ENCODE measurements at regions not wholly inside any gene's neighbourhood (a gene's known extent, or its start where the extent isn't known, plus 50 kb on each side); places are given as distances from the start of the nearest gene placed in this dataset.

- Histone ChIP-seq H3K27ac (ENCODE audit: low read depth in 2 of 2, low read length in 1 of 2) (no peak overlapping the region), H3K4me3 (ENCODE audit: low read depth in 1 of 2, low read length in 2 of 2) (no peak overlapping the region), H3K27me3 (ENCODE audit: control insufficient read depth in 1 of 2, insufficient read depth in 2 of 2, low read length in 2 of 2) (no peaks in the 10 kb centered on the region), H3K36me3 (ENCODE audit: control insufficient read depth in 2 of 2, insufficient read depth in 2 of 2, low read length in 1 of 2) (no peaks in the 10 kb centered on the region), H3K4me1 (ENCODE audit: control insufficient read depth in 2 of 2, insufficient read depth in 2 of 2, low read length in 1 of 2) (no peaks in the 10 kb centered on the region), H3K9me3 (ENCODE audit: control insufficient read depth in 2 of 2, insufficient read depth in 1 of 2, low read depth in 1 of 2, low read length in 1 of 2) (no peaks in the 10 kb centered on the region)
- 82 to 85% methylated on average over 3 of the region's 3 CpGs for WGBS, 2 donors
Observed at GRCh38 chr6:144898052-144898689, 613.0 kb downstream of the UTRN start.

GRCh38 chr6:144898741-144899140, 613.6 kb downstream of the UTRN start:
- 89 to 90% methylated on average over 1 of the region's 1 CpG for WGBS, 2 donors
- Histone ChIP-seq H3K27me3 (ENCODE audit: control insufficient read depth in 1 of 2, insufficient read depth in 2 of 2, low read length in 2 of 2) (no peaks in the 10 kb centered on the region), H3K4me1 (ENCODE audit: control insufficient read depth in 2 of 2, insufficient read depth in 2 of 2, low read length in 1 of 2) (no peaks in the 10 kb centered on the region), H3K9me3 (ENCODE audit: control insufficient read depth in 2 of 2, insufficient read depth in 1 of 2, low read depth in 1 of 2, low read length in 1 of 2) (no peaks in the 10 kb centered on the region), H3K36me3 (ENCODE audit: control insufficient read depth in 2 of 2, insufficient read depth in 2 of 2, low read length in 1 of 2) (no peaks in the 10 kb centered on the region), H3K27ac (ENCODE audit: low read depth in 2 of 2, low read length in 1 of 2) (no peak overlapping the region), H3K4me3 (ENCODE audit: low read depth in 1 of 2, low read length in 2 of 2) (no peak overlapping the region)

GRCh38 chr6:144899161-144899560, 614.0 kb downstream of the UTRN start:
- Histone ChIP-seq H3K4me1 (ENCODE audit: control insufficient read depth in 2 of 2, insufficient read depth in 2 of 2, low read length in 1 of 2) (no peaks in the 10 kb centered on the region), H3K4me3 (ENCODE audit: low read depth in 1 of 2, low read length in 2 of 2) (no peak overlapping the region), H3K27ac (ENCODE audit: low read depth in 2 of 2, low read length in 1 of 2) (no peak overlapping the region), H3K9me3 (ENCODE audit: control insufficient read depth in 2 of 2, insufficient read depth in 1 of 2, low read depth in 1 of 2, low read length in 1 of 2) (no peaks in the 10 kb centered on the region), H3K36me3 (ENCODE audit: control insufficient read depth in 2 of 2, insufficient read depth in 2 of 2, low read length in 1 of 2) (no peaks in the 10 kb centered on the region), H3K27me3 (ENCODE audit: control insufficient read depth in 1 of 2, insufficient read depth in 2 of 2, low read length in 2 of 2) (no peaks in the 10 kb centered on the region)
- WGBS, 2 donors = 86 to 95% methylated on average over 1 of the region's 1 CpG

- H3K4me1 ChIP-seq (ENCODE audit: control insufficient read depth in 2 of 2, insufficient read depth in 2 of 2, low read length in 1 of 2) = no peaks in the 10 kb centered on the region
- H3K27ac ChIP-seq (ENCODE audit: low read depth in 2 of 2, low read length in 1 of 2) = no peak overlapping the region
- no peaks in the 10 kb centered on the region for H3K9me3 ChIP-seq (ENCODE audit: control insufficient read depth in 2 of 2, insufficient read depth in 1 of 2, low read depth in 1 of 2, low read length in 1 of 2)
- no peak overlapping the region for H3K4me3 ChIP-seq (ENCODE audit: low read depth in 1 of 2, low read length in 2 of 2)
- no peaks in the 10 kb centered on the region for H3K27me3 ChIP-seq (ENCODE audit: control insufficient read depth in 1 of 2, insufficient read depth in 2 of 2, low read length in 2 of 2)
- WGBS, 2 donors = 93 to 97% methylated on average over 1 of the region's 1 CpG
- H3K36me3 ChIP-seq (ENCODE audit: control insufficient read depth in 2 of 2, insufficient read depth in 2 of 2, low read length in 1 of 2) = no peaks in the 10 kb centered on the region
Observed at GRCh38 chr6:144901412-144901811, 616.3 kb downstream of the UTRN start.

- 50 to 67% methylated on average over 1 of the region's 1 CpG for WGBS, 2 donors
- no peaks in the 10 kb centered on the region for H3K9me3 ChIP-seq (ENCODE audit: control insufficient read depth in 2 of 2, insufficient read depth in 1 of 2, low read depth in 1 of 2, low read length in 1 of 2)
- no peaks in the 10 kb centered on the region for H3K27me3 ChIP-seq (ENCODE audit: control insufficient read depth in 1 of 2, insufficient read depth in 2 of 2, low read length in 2 of 2)
- H3K27ac ChIP-seq (ENCODE audit: low read depth in 2 of 2, low read length in 1 of 2) = no peak overlapping the region
- no peak overlapping the region for H3K4me3 ChIP-seq (ENCODE audit: low read depth in 1 of 2, low read length in 2 of 2)
- H3K36me3 ChIP-seq (ENCODE audit: control insufficient read depth in 2 of 2, insufficient read depth in 2 of 2, low read length in 1 of 2) = no peaks in the 10 kb centered on the region
- no peaks in the 10 kb centered on the region for H3K4me1 ChIP-seq (ENCODE audit: control insufficient read depth in 2 of 2, insufficient read depth in 2 of 2, low read length in 1 of 2)
Observed at GRCh38 chr6:144908004-144908403, 622.9 kb downstream of the UTRN start.

- H3K9me3 ChIP-seq (ENCODE audit: control insufficient read depth in 2 of 2, insufficient read depth in 1 of 2, low read depth in 1 of 2, low read length in 1 of 2) = no peaks in the 10 kb centered on the region
- H3K27me3 ChIP-seq (ENCODE audit: control insufficient read depth in 1 of 2, insufficient read depth in 2 of 2, low read length in 2 of 2) = no peaks in the 10 kb centered on the region
- no peak overlapping the region for H3K4me3 ChIP-seq (ENCODE audit: low read depth in 1 of 2, low read length in 2 of 2)
- H3K36me3 ChIP-seq (ENCODE audit: control insufficient read depth in 2 of 2, insufficient read depth in 2 of 2, low read length in 1 of 2) = no peaks in the 10 kb centered on the region
- no peak overlapping the region for H3K27ac ChIP-seq (ENCODE audit: low read depth in 2 of 2, low read length in 1 of 2)
- 88 to 89% methylated on average over 3 of the region's 3 CpGs for WGBS, 2 donors
- no peaks in the 10 kb centered on the region for H3K4me1 ChIP-seq (ENCODE audit: control insufficient read depth in 2 of 2, insufficient read depth in 2 of 2, low read length in 1 of 2)
Observed at GRCh38 chr6:144909753-144910285, 624.7 kb downstream of the UTRN start.

GRCh38 chr6:144911322-144911721, 626.2 kb downstream of the UTRN start:
- 88 to 94% methylated on average over 2 of the region's 2 CpGs for WGBS, 2 donors
- Histone ChIP-seq H3K9me3 (ENCODE audit: control insufficient read depth in 2 of 2, insufficient read depth in 1 of 2, low read depth in 1 of 2, low read length in 1 of 2) (no peaks in the 10 kb centered on the region), H3K27ac (ENCODE audit: low read depth in 2 of 2, low read length in 1 of 2) (no peak overlapping the region), H3K36me3 (ENCODE audit: control insufficient read depth in 2 of 2, insufficient read depth in 2 of 2, low read length in 1 of 2) (no peaks in the 10 kb centered on the region), H3K4me1 (ENCODE audit: control insufficient read depth in 2 of 2, insufficient read depth in 2 of 2, low read length in 1 of 2) (no peaks in the 10 kb centered on the region), H3K27me3 (ENCODE audit: control insufficient read depth in 1 of 2, insufficient read depth in 2 of 2, low read length in 2 of 2) (no peaks in the 10 kb centered on the region), H3K4me3 (ENCODE audit: low read depth in 1 of 2, low read length in 2 of 2) (no peak overlapping the region)

GRCh38 chr6:144912474-144912873, 627.3 kb downstream of the UTRN start:
- H3K4me1 ChIP-seq (ENCODE audit: control insufficient read depth in 2 of 2, insufficient read depth in 2 of 2, low read length in 1 of 2) = no peaks in the 10 kb centered on the region
- H3K9me3 ChIP-seq (ENCODE audit: control insufficient read depth in 2 of 2, insufficient read depth in 1 of 2, low read depth in 1 of 2, low read length in 1 of 2) = no peaks in the 10 kb centered on the region
- H3K4me3 ChIP-seq (ENCODE audit: low read depth in 1 of 2, low read length in 2 of 2) = no peak overlapping the region
- H3K27me3 ChIP-seq (ENCODE audit: control insufficient read depth in 1 of 2, insufficient read depth in 2 of 2, low read length in 2 of 2) = no peaks in the 10 kb centered on the region
- WGBS, 2 donors = 21 to 29% methylated on average over 2 of the region's 2 CpGs
- H3K36me3 ChIP-seq (ENCODE audit: control insufficient read depth in 2 of 2, insufficient read depth in 2 of 2, low read length in 1 of 2) = no peaks in the 10 kb centered on the region
- H3K27ac ChIP-seq (ENCODE audit: low read depth in 2 of 2, low read length in 1 of 2) = no peak overlapping the region

- H3K27me3 ChIP-seq (ENCODE audit: control insufficient read depth in 1 of 2, insufficient read depth in 2 of 2, low read length in 2 of 2) = no peaks in the 10 kb centered on the region
- H3K27ac ChIP-seq (ENCODE audit: low read depth in 2 of 2, low read length in 1 of 2) = no peak overlapping the region
- 88 to 95% methylated on average over 4 of the region's 4 CpGs for WGBS, 2 donors
- no peak overlapping the region for H3K4me3 ChIP-seq (ENCODE audit: low read depth in 1 of 2, low read length in 2 of 2)
- H3K9me3 ChIP-seq (ENCODE audit: control insufficient read depth in 2 of 2, insufficient read depth in 1 of 2, low read depth in 1 of 2, low read length in 1 of 2) = no peaks in the 10 kb centered on the region
- peaks cover 0 to 4% of the 10 kb centered on the region in 2 donors for H3K4me1 ChIP-seq (ENCODE audit: control insufficient read depth in 2 of 2, insufficient read depth in 2 of 2, low read length in 1 of 2)
- H3K36me3 ChIP-seq (ENCODE audit: control insufficient read depth in 2 of 2, insufficient read depth in 2 of 2, low read length in 1 of 2) = no peaks in the 10 kb centered on the region
Observed at GRCh38 chr6:144918073-144918472, 632.9 kb downstream of the UTRN start.

GRCh38 chr6:144919560-144919959, 634.4 kb downstream of the UTRN start:
- Histone ChIP-seq H3K27me3 (ENCODE audit: control insufficient read depth in 1 of 2, insufficient read depth in 2 of 2, low read length in 2 of 2) (no peaks in the 10 kb centered on the region), H3K9me3 (ENCODE audit: control insufficient read depth in 2 of 2, insufficient read depth in 1 of 2, low read depth in 1 of 2, low read length in 1 of 2) (no peaks in the 10 kb centered on the region), H3K4me3 (ENCODE audit: low read depth in 1 of 2, low read length in 2 of 2) (no peak overlapping the region), H3K27ac (ENCODE audit: low read depth in 2 of 2, low read length in 1 of 2) (no peak overlapping the region), H3K36me3 (ENCODE audit: control insufficient read depth in 2 of 2, insufficient read depth in 2 of 2, low read length in 1 of 2) (no peaks in the 10 kb centered on the region), H3K4me1 (ENCODE audit: control insufficient read depth in 2 of 2, insufficient read depth in 2 of 2, low read length in 1 of 2) (peaks cover 0 to 4% of the 10 kb centered on the region in 2 donors)
- 67 to 71% methylated on average over 2 of the region's 2 CpGs for WGBS, 2 donors
